Fibroblast of peridontal ligament (primary cell): ENCODE measurements at regions not wholly inside any gene's neighbourhood (a gene's known extent, or its start where the extent isn't known, plus 50 kb on each side); places are given as distances from the start of the nearest gene placed in this dataset.

Source experiments
- DNase-seq: peaks from one replicate; pipeline ENCODE4 v3.0.0-alpha.2; 2010; ENCODE audit errors: extremely low read depth

GRCh38 chr13:83219832-83220231 lies 662.4 kb downstream of the SLITRK1 start:
- no peak for DNase-seq

GRCh38 chr13:83216479-83217245 lies 665.6 kb downstream of the SLITRK1 start:
- DNase-seq: peak; percentile 48

GRCh38 chr13:83215627-83216026 lies 666.6 kb downstream of the SLITRK1 start:
- DNase-seq: peak; percentile 88

- no peak for DNase-seq
Measured at GRCh38 chr13:83214452-83214851, 667.8 kb downstream of the SLITRK1 start.

GRCh38 chr13:83211301-83211700 lies 671.0 kb downstream of the SLITRK1 start:
- DNase-seq: peak; percentile 67

GRCh38 chr13:83204886-83205285 lies 677.4 kb downstream of the SLITRK1 start:
- no peak for DNase-seq

- no peak for DNase-seq
Measured at GRCh38 chr13:83201506-83201905, 680.8 kb downstream of the SLITRK1 start.

GRCh38 chr13:83197316-83197715 lies 685.0 kb downstream of the SLITRK1 start:
- DNase-seq: no peak

- no peak for DNase-seq
Measured at GRCh38 chr13:83190020-83190419, 692.3 kb downstream of the SLITRK1 start.

- DNase-seq: peak; percentile 92
Measured at GRCh38 chr13:83184819-83185218, 697.5 kb downstream of the SLITRK1 start.

- DNase-seq: no peak
Measured at GRCh38 chr13:83184150-83184475, 698.2 kb downstream of the SLITRK1 start.

GRCh38 chr13:83183439-83184149 lies 698.7 kb downstream of the SLITRK1 start:
- no peak for DNase-seq

GRCh38 chr13:83182845-83183244 lies 699.4 kb downstream of the SLITRK1 start:
- no peak for DNase-seq

- DNase-seq: no peak
Measured at GRCh38 chr13:83178008-83178407, 704.3 kb downstream of the SLITRK1 start.

- DNase-seq: peak; percentile 85
Measured at GRCh38 chr13:83168590-83168989, 713.7 kb downstream of the SLITRK1 start.

GRCh38 chr13:83167203-83167602 lies 715.1 kb downstream of the SLITRK1 start:
- DNase-seq: no peak

- DNase-seq: no peak
Measured at GRCh38 chr13:83166550-83166949, 715.7 kb downstream of the SLITRK1 start.

- peak; percentile 15 for DNase-seq
Measured at GRCh38 chr13:83162493-83162892, 719.8 kb downstream of the SLITRK1 start.

- DNase-seq: no peak
Measured at GRCh38 chr13:83153848-83154247, 728.4 kb downstream of the SLITRK1 start.

GRCh38 chr13:83151308-83151660 lies 731.0 kb downstream of the SLITRK1 start:
- DNase-seq: peak; percentile 15

- DNase-seq: peak; percentile 9
Measured at GRCh38 chr13:83150616-83151307, 731.5 kb downstream of the SLITRK1 start.

- DNase-seq: no peak
Measured at GRCh38 chr13:83136660-83137059, 745.6 kb downstream of the SLITRK1 start.

- DNase-seq: no peak
Measured at GRCh38 chr13:83125791-83126190, 756.5 kb downstream of the SLITRK1 start.
